GM12873 (cell line): ENCODE measurements at regions not wholly inside any gene's neighbourhood (a gene's known extent, or its start where the extent isn't known, plus 50 kb on each side); places are given as distances from the start of the nearest gene placed in this dataset.

Source experiments
- TF ChIP-seq, protein P1 (sequence below): IDR thresholded peaks from 2 replicates; pipeline ENCODE4 v1.5.1; 2012; ENCODE audit warnings: low read depth, mild to moderate bottlenecking, moderate library complexity, low read length, control low read depth; ENCODE audit not compliant: insufficient read depth; ENCODE audit errors: missing control alignments

DNA sequence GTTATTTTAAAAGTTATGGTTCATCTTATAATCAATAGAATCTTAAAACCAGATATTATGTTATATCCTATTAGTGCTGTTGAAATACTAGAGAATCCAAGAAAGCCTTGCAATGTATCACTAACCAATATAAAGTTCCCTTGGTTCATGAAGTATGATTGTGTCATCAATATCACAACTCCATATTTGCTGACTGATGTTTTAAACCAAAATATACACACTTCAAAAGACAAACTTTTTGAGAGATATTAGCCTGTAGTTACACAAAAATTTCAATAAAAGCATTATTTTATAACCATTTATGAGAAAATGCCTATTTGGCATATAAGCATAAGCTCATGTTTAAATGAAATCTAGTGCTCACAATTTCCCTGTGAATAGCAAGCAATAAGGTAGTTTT lies 198.6 kb downstream of the CENPC start:
- TF ChIP-seq, protein P1, sequence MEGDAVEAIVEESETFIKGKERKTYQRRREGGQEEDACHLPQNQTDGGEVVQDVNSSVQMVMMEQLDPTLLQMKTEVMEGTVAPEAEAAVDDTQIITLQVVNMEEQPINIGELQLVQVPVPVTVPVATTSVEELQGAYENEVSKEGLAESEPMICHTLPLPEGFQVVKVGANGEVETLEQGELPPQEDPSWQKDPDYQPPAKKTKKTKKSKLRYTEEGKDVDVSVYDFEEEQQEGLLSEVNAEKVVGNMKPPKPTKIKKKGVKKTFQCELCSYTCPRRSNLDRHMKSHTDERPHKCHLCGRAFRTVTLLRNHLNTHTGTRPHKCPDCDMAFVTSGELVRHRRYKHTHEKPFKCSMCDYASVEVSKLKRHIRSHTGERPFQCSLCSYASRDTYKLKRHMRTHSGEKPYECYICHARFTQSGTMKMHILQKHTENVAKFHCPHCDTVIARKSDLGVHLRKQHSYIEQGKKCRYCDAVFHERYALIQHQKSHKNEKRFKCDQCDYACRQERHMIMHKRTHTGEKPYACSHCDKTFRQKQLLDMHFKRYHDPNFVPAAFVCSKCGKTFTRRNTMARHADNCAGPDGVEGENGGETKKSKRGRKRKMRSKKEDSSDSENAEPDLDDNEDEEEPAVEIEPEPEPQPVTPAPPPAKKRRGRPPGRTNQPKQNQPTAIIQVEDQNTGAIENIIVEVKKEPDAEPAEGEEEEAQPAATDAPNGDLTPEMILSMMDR: no peak

DNA sequence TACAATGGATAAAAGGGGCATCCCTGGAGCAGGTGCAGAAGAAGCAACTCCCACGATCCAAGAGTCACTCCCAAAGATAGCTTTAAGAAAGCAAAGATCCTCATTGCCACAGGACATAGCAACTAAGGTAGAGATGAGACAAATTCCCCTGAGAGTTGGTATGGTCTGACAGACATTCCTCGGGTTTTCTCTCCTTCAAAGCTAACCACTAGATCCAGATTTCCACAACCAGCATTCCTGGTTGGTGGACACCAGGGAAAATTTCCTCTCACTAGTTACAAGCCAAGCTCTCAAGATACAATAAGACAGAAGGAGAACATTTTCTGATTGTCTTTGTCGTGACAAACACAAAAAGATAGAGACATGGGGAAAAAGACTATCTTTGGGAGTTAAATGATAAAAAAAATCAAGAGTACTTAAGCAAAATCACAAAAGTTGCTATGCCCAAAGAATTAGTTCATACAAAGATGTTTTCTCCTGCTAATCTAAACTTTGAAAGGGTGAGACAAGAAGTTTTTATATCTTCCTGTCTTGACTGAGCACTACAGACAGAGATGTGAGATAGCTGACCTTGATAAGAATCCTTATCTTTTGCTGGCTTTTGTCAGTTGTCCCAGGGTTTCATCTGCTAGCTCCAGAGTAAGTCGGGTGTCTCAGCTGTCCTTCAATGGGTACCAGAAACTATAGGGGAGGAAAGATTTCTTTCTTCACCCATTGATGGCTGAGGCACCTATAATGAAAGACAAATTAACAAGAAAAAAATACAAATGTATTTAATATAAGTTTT lies 200.5 kb downstream of the CENPC start:
- TF ChIP-seq, protein P1: no peak

DNA sequence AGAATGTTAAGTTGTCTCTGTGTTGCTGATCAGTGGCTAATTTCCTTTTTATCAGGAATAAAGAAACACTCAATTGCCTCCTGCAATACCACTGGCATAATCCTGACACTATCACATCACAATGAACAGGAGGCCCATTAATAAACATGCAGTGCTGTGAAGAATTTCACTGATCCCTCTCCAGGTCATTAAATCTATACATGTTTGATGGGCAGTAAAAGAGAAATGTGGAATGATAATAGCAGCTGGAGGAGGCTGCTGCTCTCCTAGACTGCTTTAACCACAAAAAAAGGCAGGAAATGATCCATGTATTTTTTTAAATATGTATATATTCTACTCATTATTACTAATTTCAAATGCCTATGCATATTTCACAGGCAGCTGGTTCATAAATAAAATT lies 202.1 kb downstream of the CENPC start:
- TF ChIP-seq, protein P1: no peak

DNA sequence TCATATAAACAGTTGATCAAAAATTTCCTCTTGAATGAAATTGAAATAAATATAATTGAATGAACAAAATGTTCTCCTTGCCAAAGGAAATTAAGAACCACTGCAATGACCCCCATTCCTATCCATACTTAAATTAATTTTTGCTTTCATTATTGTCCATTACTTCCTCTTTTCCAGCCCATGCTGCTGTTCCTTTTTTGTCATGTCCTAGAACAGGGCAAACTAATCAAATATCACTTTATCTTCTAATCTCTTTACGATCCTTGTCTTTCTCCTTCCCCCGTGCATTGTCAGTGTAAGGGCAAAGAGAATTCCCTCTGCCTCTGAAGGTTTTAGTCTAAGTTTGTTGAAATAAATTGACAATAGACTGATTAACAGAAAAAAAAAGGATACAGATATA lies 203.0 kb downstream of the CENPC start:
- TF ChIP-seq, protein P1: no peak

DNA sequence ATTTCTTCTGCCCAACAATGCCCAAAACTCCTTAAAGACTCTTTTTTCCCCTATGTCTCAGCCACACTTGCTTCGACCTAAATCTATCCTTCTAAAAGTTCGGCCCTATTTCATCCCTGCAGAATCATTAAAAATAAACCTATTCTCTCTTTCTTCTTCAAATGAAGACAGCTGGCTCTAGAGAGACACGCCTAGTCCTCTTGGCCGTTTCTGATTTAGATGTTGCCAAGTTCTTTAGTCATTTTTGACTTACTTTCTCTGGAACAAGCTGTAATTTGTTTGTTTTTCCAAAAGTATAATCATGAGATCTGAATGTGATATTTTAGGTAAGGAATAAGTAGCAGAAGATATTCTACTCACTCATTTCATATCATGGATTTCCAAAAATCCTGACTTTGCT lies 211.6 kb downstream of the CENPC start:
- TF ChIP-seq, protein P1: no peak

DNA sequence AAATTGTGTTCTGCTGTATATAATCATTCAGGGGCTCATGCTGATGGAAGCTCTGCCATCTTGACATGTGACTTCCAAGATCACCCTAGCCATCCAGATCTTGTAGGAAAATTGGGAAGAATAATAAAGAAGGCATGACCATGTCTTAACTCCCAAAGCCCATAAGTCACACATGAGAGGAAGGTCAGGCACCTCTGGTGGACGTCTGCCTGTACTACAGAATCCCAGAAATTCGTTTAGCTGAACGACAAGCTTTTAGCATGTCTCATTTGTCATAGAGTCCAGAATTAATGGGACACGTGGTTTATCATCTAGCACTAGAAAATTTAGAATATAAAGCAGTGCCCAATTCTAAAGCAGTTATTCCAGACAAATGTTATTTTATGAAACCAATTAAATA lies 212.7 kb downstream of the CENPC start:
- TF ChIP-seq, protein P1: peak; percentile 72

DNA sequence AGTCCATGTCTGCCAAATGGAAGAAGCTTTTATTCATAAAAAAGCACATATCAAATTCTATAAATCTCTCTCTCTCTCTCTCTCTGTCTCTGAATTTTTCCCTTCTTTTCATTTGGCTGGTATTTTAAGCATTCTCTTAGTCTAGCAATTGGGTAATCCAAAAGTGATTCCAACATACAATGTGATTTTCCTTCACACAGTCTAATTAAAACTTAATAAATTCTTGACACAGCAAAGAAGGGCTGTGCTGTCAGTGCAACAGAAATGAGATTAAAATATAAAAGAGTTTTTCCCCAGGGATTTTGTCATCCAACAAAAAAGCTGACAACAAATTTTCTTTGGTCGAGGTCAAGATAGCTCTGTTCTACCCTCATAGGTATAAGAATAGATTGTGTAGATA lies 216.9 kb downstream of the CENPC start:
- TF ChIP-seq, protein P1: no peak
